ENCODE measurements at regions not wholly inside any gene's neighbourhood (a gene's known extent, or its start where the extent isn't known, plus 50 kb on each side); places are given as distances from the start of the nearest gene placed in this dataset.

- Mint-ChIP-seq H3K36me3 (ENCODE audit: unreplicated experiment) (no peaks in the 10 kb centered on the region), H3K4me1 (ENCODE audit: low read depth, unreplicated experiment) (peaks cover 10% of the 10 kb centered on the region), H3K9me3 (ENCODE audit: unreplicated experiment) (no peaks in the 10 kb centered on the region), H3K4me3 (ENCODE audit: unreplicated experiment) (no peak overlapping the region), H3K27ac (ENCODE audit: unreplicated experiment) (no peak overlapping the region), H3K27me3 (ENCODE audit: unreplicated experiment) (no peaks in the 10 kb centered on the region)
- TF ChIP-seq CTCF (IDR thresholded peaks at IDR 0.05; ENCODE audit: partially characterized antibody, unreplicated experiment) = no peak
- peak; percentile 31 for DNase-seq
Measured at GRCh38 chr15:94671858-94672532, 440.6 kb downstream of the MCTP2 start.

GRCh38 chr15:94673801-94674200 is 442.4 kb downstream of the MCTP2 start:
- no peak for TF ChIP-seq CTCF (IDR thresholded peaks at IDR 0.05; ENCODE audit: partially characterized antibody, unreplicated experiment)
- H3K4me1 Mint-ChIP-seq (ENCODE audit: low read depth, unreplicated experiment) = peaks cover 10% of the 10 kb centered on the region
- H3K9me3 Mint-ChIP-seq (ENCODE audit: unreplicated experiment) = no peaks in the 10 kb centered on the region
- H3K36me3 Mint-ChIP-seq (ENCODE audit: unreplicated experiment) = no peaks in the 10 kb centered on the region
- H3K27me3 Mint-ChIP-seq (ENCODE audit: unreplicated experiment) = no peaks in the 10 kb centered on the region
- no peak for DNase-seq
- H3K27ac Mint-ChIP-seq (ENCODE audit: unreplicated experiment) = no peak overlapping the region
- no peak overlapping the region for H3K4me3 Mint-ChIP-seq (ENCODE audit: unreplicated experiment)

- Mint-ChIP-seq H3K27me3 (ENCODE audit: unreplicated experiment) (no peaks in the 10 kb centered on the region), H3K27ac (ENCODE audit: unreplicated experiment) (no peak overlapping the region)
Measured at GRCh38 chr15:94674296-94674695, 442.9 kb downstream of the MCTP2 start.

GRCh38 chr15:94677202-94677790 is 445.9 kb downstream of the MCTP2 start:
- Mint-ChIP-seq H3K36me3 (ENCODE audit: unreplicated experiment) (no peaks in the 10 kb centered on the region), H3K27ac (ENCODE audit: unreplicated experiment) (no peak overlapping the region), H3K4me1 (ENCODE audit: low read depth, unreplicated experiment) (no peaks in the 10 kb centered on the region), H3K9me3 (ENCODE audit: unreplicated experiment) (no peaks in the 10 kb centered on the region), H3K4me3 (ENCODE audit: unreplicated experiment) (no peak overlapping the region), H3K27me3 (ENCODE audit: unreplicated experiment) (no peaks in the 10 kb centered on the region)
- DNase-seq = no peak
- TF ChIP-seq CTCF (IDR thresholded peaks at IDR 0.05; ENCODE audit: partially characterized antibody, unreplicated experiment) = no peak

More at GRCh38 chr15:94674296-94674695, 442.9 kb downstream of the MCTP2 start:
- Mint-ChIP-seq H3K36me3 (ENCODE audit: unreplicated experiment) (no peaks in the 10 kb centered on the region), H3K9me3 (ENCODE audit: unreplicated experiment) (no peaks in the 10 kb centered on the region), H3K4me3 (ENCODE audit: unreplicated experiment) (no peak overlapping the region), H3K4me1 (ENCODE audit: low read depth, unreplicated experiment) (peaks cover 10% of the 10 kb centered on the region)
- no peak for TF ChIP-seq CTCF (IDR thresholded peaks at IDR 0.05; ENCODE audit: partially characterized antibody, unreplicated experiment)
- DNase-seq = no peak

GRCh38 chr15:94682171-94682570 is 450.8 kb downstream of the MCTP2 start:
- H3K4me1 Mint-ChIP-seq (ENCODE audit: low read depth, unreplicated experiment) = no peaks in the 10 kb centered on the region
- peaks cover 2% of the 10 kb centered on the region for H3K27me3 Mint-ChIP-seq (ENCODE audit: unreplicated experiment)
- no peak for DNase-seq
- no peaks in the 10 kb centered on the region for H3K36me3 Mint-ChIP-seq (ENCODE audit: unreplicated experiment)
- TF ChIP-seq CTCF (IDR thresholded peaks at IDR 0.05; ENCODE audit: partially characterized antibody, unreplicated experiment) = no peak
- no peak overlapping the region for H3K27ac Mint-ChIP-seq (ENCODE audit: unreplicated experiment)
- H3K4me3 Mint-ChIP-seq (ENCODE audit: unreplicated experiment) = no peak overlapping the region
- H3K9me3 Mint-ChIP-seq (ENCODE audit: unreplicated experiment) = no peaks in the 10 kb centered on the region

Measured in glutamatergic neuron (in vitro differentiated cells).